ENCODE measurements at regions not wholly inside any gene's neighbourhood (a gene's known extent, or its start where the extent isn't known, plus 50 kb on each side); places are given as distances from the start of the nearest gene placed in this dataset.
"Not testable (repeated sequence)": the region's sequence is repeated elsewhere in the genome, so short reads cannot be mapped to it uniquely, and the experiment has no call there.

DNA sequence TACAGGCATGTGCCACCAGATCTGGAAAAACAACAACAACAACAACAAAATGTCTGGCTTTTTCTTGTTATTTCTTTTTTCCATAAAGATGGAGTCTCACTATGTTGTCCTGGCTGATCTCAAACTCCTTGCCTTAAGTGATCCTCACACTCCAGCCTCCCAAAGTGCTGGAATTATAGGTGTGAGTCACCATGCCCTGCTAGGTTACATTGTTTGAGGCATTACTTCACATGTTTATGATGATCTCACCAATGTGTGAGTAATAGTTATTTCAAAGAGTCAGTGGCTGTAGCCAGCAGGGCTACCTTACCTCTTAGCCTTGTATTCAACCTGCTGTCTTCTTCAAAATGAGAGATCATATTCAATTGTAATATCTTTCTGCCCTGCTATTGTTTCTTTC is 445.7 kb downstream of the AMY1C start:
- H3K4me3 ChIP-seq (replicated peaks in 1 of 2; ENCODE audit: low read depth in 2 of 2, low read length in 2 of 2), result no peak overlapping the region
- TF ChIP-seq, protein P1, sequence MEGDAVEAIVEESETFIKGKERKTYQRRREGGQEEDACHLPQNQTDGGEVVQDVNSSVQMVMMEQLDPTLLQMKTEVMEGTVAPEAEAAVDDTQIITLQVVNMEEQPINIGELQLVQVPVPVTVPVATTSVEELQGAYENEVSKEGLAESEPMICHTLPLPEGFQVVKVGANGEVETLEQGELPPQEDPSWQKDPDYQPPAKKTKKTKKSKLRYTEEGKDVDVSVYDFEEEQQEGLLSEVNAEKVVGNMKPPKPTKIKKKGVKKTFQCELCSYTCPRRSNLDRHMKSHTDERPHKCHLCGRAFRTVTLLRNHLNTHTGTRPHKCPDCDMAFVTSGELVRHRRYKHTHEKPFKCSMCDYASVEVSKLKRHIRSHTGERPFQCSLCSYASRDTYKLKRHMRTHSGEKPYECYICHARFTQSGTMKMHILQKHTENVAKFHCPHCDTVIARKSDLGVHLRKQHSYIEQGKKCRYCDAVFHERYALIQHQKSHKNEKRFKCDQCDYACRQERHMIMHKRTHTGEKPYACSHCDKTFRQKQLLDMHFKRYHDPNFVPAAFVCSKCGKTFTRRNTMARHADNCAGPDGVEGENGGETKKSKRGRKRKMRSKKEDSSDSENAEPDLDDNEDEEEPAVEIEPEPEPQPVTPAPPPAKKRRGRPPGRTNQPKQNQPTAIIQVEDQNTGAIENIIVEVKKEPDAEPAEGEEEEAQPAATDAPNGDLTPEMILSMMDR (IDR thresholded peaks at IDR 0.05; ENCODE audit: low read depth, low read length), result no peak
- peak in 1 of 2 donors; percentile 7 for DNase-seq (ENCODE audit: low read depth in 2 of 2)

DNA sequence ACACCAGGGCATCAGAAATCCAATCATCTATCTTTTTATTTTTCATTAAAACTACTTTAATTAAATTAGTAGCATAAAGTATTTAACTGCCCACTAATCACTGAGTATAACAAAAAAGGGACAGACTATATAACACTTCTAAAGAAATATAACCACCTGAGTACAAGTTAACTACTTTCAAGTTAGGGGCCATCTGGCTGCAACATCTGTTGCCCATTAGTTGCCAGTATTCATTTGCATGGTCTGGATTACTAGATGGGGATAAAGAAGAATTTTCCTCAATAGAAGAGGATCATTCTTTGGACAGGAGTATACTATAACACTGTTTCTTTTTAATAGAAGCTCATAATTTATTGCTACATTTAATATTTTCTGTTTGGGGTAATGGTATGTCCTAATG is 446.4 kb downstream of the AMY1C start:
- no peak overlapping the region for H3K4me3 ChIP-seq (replicated peaks in 1 of 2; ENCODE audit: low read depth in 2 of 2, low read length in 2 of 2)
- TF ChIP-seq, protein P1 (IDR thresholded peaks at IDR 0.05; ENCODE audit: low read depth, low read length), result no peak
- no peak for DNase-seq (ENCODE audit: low read depth in 2 of 2)

DNA sequence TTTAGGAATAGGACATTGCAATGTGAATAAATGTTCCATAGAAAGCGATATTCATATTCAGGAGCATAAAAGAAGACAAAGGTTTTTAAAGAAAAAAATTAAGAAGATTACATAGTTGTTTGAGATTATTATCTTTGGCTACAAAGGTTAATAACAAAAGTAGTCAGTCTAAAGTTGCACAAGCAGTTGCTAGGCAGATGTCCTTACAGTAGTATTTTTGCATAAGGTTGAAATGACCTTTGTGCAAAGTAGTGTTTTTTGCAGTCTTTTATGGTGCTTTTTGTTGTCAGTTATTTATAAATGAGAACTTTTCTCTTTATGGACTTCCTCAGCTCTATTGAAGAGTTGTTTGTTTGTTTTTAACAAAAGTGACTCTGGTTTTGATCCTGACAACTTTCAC is 447.8 kb downstream of the AMY1C start:
- no peak for DNase-seq (ENCODE audit: low read depth in 2 of 2)
- H3K4me3 ChIP-seq (replicated peaks in 1 of 2; ENCODE audit: low read depth in 2 of 2, low read length in 2 of 2), result no peak overlapping the region
- TF ChIP-seq, protein P1 (IDR thresholded peaks at IDR 0.05; ENCODE audit: low read depth, low read length), result no peak

DNA sequence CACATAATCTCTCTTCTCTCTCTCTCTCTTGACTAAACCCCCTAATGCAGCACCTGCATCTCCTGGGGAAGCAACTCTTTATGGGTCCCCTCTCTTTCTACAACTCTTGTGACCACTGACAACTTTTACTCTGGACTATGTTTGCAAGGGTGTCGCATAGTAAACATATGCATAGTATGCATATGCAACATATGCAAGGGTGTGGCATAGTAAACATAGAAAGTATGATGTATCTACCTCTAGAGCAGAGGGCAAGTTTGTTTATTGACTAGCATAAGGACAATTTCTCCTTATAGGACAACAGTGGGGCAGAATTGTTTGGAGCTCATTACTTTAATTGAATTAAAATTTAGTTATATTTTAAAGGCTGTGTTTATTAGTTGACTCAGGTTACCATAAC is 462.5 kb downstream of the AMY1C start:
- TF ChIP-seq, protein P1 (IDR thresholded peaks at IDR 0.05; ENCODE audit: low read depth, low read length), result no peak
- no peak for DNase-seq (ENCODE audit: low read depth in 2 of 2)
- no peak overlapping the region for H3K4me3 ChIP-seq (replicated peaks in 1 of 2; ENCODE audit: low read depth in 2 of 2, low read length in 2 of 2)

DNA sequence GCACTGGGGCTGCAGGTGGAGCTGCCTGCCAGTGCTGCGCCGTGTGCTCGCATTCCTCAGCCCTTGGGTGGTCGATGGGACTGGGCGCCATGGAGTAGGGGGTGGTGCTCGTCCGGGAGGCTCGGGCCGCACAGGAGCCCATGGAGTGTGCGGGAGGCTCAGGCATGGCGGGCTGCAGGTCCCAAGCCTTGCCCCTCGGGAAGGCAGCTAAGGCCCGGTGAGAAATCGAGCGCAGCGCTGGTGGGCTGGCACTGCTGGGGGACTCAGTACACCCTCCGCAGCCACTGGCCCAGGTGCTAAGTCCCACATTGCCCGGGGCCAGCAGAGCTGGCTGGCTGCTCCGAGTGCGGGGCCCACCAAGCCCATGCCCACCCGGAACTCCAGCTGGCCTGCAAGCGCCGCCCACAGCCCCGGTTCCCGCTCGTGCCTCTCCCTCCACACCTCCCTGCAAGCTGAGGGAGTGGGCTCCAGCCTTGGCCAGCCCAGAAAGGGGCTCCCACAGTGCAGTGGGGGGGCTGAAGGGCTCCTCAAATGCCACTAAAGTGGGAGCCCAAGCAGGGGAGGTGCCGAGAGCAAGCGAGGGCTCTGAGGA is 467.8 kb downstream of the AMY1C start:
- not testable (repeated sequence) for DNase-seq (ENCODE audit: low read depth in 2 of 2)

DNA sequence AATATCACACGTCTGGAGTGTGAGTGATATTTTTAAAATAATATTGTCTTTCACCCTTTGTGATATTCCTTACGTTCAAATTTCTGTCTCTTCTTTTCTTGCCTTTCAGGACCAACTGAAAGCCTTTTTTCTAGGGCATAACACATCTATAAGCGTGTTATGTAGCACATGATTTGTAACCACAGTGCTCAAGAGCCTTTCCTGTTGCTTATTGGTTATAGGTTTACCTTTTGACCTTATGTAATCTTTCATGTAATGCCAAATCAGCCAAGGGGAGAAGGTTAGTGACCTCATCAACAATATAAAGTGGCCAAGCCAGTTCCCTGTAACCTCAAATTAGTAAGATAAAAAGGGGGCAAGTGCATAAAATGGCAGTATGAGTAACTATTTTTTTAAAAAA is 480.2 kb downstream of the AMY1C start:
- DNase-seq (ENCODE audit: low read depth in 2 of 2), result no peak
- H3K4me3 ChIP-seq (replicated peaks in 1 of 2; ENCODE audit: low read depth in 2 of 2, low read length in 2 of 2), result no peak overlapping the region
- TF ChIP-seq, protein P1 (IDR thresholded peaks at IDR 0.05; ENCODE audit: low read depth, low read length), result no peak

More for the DNA sequence above, 467.8 kb downstream of the AMY1C start:
- H3K4me3 ChIP-seq (replicated peaks in 1 of 2; ENCODE audit: low read depth in 2 of 2, low read length in 2 of 2), result not testable (repeated sequence)

DNA sequence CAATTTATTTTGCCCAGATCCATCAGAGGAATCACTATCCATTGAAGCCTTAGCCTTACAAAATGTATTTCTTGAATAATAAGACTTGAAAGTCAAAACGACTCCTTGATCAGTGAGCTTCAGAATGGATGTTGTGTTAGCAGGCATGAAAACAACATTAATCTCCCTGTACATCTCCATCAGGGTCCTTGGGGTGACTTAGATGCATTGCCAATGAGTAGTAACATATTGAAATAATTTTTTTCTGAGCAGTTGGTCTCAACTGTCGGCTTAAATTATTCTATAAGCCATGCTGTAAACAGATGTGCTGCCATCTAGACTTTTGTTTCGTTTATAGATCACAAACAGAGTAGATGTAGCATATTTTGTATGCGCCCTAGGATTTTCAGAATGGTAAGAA is 482.0 kb downstream of the AMY1C start:
- TF ChIP-seq, protein P1 (IDR thresholded peaks at IDR 0.05; ENCODE audit: low read depth, low read length), result no peak
- H3K4me3 ChIP-seq (replicated peaks in 1 of 2; ENCODE audit: low read depth in 2 of 2, low read length in 2 of 2), result no peak overlapping the region
- DNase-seq (ENCODE audit: low read depth in 2 of 2), result no peak

Data from cardiac fibroblast (primary cell).